ENCODE measurements at regions not wholly inside any gene's neighbourhood (a gene's known extent, or its start where the extent isn't known, plus 50 kb on each side); places are given as distances from the start of the nearest gene placed in this dataset.

GRCh38 chr6:84362193-84362821 lies 134.9 kb upstream of the CEP162 start:
- TF ChIP-seq POLR2A (IDR thresholded peaks at IDR 0.05) (no peak), CTCF (IDR thresholded peaks at IDR 0.05) (no peak)
